ENCODE measurements at regions not wholly inside any gene's neighbourhood (a gene's known extent, or its start where the extent isn't known, plus 50 kb on each side); places are given as distances from the start of the nearest gene placed in this dataset.

- Histone ChIP-seq H3K36me3 (no peaks in the 10 kb centered on the region), H3K27me3 (no peaks in the 10 kb centered on the region), H3K4me3 (no peak overlapping the region), H3K27ac (no peak overlapping the region), H3K4me1 (no peaks in the 10 kb centered on the region), H3K9me3 (no peaks in the 10 kb centered on the region)
- TF ChIP-seq, protein P1, sequence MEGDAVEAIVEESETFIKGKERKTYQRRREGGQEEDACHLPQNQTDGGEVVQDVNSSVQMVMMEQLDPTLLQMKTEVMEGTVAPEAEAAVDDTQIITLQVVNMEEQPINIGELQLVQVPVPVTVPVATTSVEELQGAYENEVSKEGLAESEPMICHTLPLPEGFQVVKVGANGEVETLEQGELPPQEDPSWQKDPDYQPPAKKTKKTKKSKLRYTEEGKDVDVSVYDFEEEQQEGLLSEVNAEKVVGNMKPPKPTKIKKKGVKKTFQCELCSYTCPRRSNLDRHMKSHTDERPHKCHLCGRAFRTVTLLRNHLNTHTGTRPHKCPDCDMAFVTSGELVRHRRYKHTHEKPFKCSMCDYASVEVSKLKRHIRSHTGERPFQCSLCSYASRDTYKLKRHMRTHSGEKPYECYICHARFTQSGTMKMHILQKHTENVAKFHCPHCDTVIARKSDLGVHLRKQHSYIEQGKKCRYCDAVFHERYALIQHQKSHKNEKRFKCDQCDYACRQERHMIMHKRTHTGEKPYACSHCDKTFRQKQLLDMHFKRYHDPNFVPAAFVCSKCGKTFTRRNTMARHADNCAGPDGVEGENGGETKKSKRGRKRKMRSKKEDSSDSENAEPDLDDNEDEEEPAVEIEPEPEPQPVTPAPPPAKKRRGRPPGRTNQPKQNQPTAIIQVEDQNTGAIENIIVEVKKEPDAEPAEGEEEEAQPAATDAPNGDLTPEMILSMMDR (IDR thresholded peaks at IDR 0.05): no peak
- no peak for DNase-seq (ENCODE audit: low spot score)
These were observed 160.5 kb upstream of the GHITM start for GRCh38 chr10:83978681-83979383.

DNA sequence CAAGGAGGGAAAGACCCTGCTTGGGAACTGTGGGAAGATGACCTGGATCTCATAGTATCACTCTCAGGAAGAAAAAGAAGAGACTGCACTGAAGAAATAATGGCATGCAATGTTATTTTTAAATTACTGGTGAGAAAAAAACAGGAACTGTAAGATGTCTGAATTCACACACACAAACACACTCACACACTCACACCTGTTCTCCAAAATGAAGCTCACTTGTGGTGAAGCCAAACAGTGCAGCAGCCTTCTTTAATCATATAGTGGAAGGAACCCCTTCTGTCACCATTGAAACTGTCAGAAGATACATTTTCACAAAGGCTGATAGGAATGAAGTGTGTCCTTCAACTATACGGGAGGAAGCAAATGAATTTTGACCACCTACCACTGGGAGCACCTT, 156.5 kb upstream of the GHITM start:
- Histone ChIP-seq H3K4me3 (no peak overlapping the region), H3K4me1 (no peaks in the 10 kb centered on the region), H3K36me3 (no peaks in the 10 kb centered on the region), H3K27ac (no peak overlapping the region), H3K27me3 (no peaks in the 10 kb centered on the region), H3K9me3 (no peaks in the 10 kb centered on the region)
- DNase-seq (ENCODE audit: low spot score): no peak
- TF ChIP-seq, protein P1 (IDR thresholded peaks at IDR 0.05): no peak

- DNase-seq (ENCODE audit: low spot score): no peak
- no peaks in the 10 kb centered on the region for H3K4me1 ChIP-seq
- TF ChIP-seq, protein P1 (IDR thresholded peaks at IDR 0.05): no peak
- no peaks in the 10 kb centered on the region for H3K9me3 ChIP-seq
- H3K36me3 ChIP-seq: no peaks in the 10 kb centered on the region
- no peaks in the 10 kb centered on the region for H3K27me3 ChIP-seq
- H3K27ac ChIP-seq: no peak overlapping the region
- H3K4me3 ChIP-seq: no peak overlapping the region
These were observed 155.6 kb upstream of the GHITM start for GRCh38 chr10:83983578-83984255.

- Histone ChIP-seq H3K9me3 (no peaks in the 10 kb centered on the region), H3K4me3 (no peak overlapping the region), H3K4me1 (no peaks in the 10 kb centered on the region), H3K27ac (no peak overlapping the region), H3K27me3 (no peaks in the 10 kb centered on the region), H3K36me3 (no peaks in the 10 kb centered on the region)
- TF ChIP-seq, protein P1 (IDR thresholded peaks at IDR 0.05): no peak
- no peak for DNase-seq (ENCODE audit: low spot score)
These were observed 155.1 kb upstream of the GHITM start for GRCh38 chr10:83984256-83984640.

DNA sequence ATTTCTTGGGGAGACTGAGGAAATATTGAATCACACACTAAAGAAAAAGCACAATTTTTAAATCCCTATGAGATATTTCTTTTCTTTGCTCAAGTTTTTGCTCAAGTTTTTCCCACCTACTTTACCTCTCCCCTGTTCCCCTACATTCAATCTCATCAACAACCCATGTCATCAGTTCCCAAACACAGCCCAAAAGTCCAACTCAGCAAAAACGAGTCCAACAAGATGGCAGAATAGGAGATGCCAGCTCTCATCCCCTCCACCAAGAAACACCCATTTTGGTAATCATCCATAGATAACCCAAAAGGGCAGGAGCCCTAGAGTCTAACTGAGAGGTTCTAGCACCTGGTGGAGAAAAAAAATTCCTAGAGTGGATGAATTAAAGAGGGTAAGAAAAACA, 152.5 kb upstream of the GHITM start:
- TF ChIP-seq, protein P1 (IDR thresholded peaks at IDR 0.05): no peak
- H3K27me3 ChIP-seq: no peaks in the 10 kb centered on the region
- H3K36me3 ChIP-seq: no peaks in the 10 kb centered on the region
- DNase-seq (ENCODE audit: low spot score): no peak
- H3K4me3 ChIP-seq: no peak overlapping the region
- no peaks in the 10 kb centered on the region for H3K4me1 ChIP-seq
- H3K9me3 ChIP-seq: no peaks in the 10 kb centered on the region
- H3K27ac ChIP-seq: no peak overlapping the region
